Astrocyte (in vitro differentiated cells and primary cell): ENCODE measurements at regions not wholly inside any gene's neighbourhood (a gene's known extent, or its start where the extent isn't known, plus 50 kb on each side); places are given as distances from the start of the nearest gene placed in this dataset.

Experiments used
- DNase-seq: peaks from one replicate; pipeline ENCODE4 v3.0.0-alpha.2; 2010; ENCODE audit warnings: low read depth
- FAIRE-seq: peaks from 2 replicates; lab custom pipeline; 2011; peaks lifted over from hg19 to GRCh38; lab: Jason Lieb, UNC
- H2AFZ ChIP-seq: 2 replicates; pipeline ENCODE4 v1.6.0; 2012; ENCODE audit warnings: low read depth, low read length, inconsistent platforms
- H3K27ac ChIP-seq: 2 replicates; pipeline ENCODE4 v1.5.1; 2011; ENCODE audit warnings: low read depth, low read length, inconsistent platforms
- H3K27me3 ChIP-seq: 2 replicates; pipeline ENCODE4 v1.6.0; 2011; ENCODE audit warnings: low read length, inconsistent platforms; ENCODE audit not compliant: insufficient read depth
- H3K36me3 ChIP-seq: 2 replicates; pipeline ENCODE4 v1.5.1; 2011; ENCODE audit warnings: low read length, inconsistent platforms; ENCODE audit not compliant: insufficient read depth
- H3K4me1 ChIP-seq: 2 replicates; pipeline ENCODE4 v1.5.1; 2011; ENCODE audit warnings: low read length, inconsistent platforms; ENCODE audit not compliant: insufficient read depth
- H3K4me2 ChIP-seq: 2 replicates; pipeline ENCODE4 v1.6.0; 2012; ENCODE audit warnings: low read length, inconsistent platforms
- H3K4me3 ChIP-seq: 2 replicates; pipeline ENCODE4 v1.5.1; 2011; ENCODE audit warnings: low read depth, mild to moderate bottlenecking, low read length, inconsistent platforms; ENCODE audit not compliant: insufficient read depth
- H3K79me2 ChIP-seq: 2 replicates; pipeline ENCODE4 v1.6.0; 2012; ENCODE audit warnings: mild to moderate bottlenecking, low read length, inconsistent platforms; ENCODE audit not compliant: insufficient read depth
- H3K9ac ChIP-seq: 2 replicates; pipeline ENCODE4 v1.6.0; 2012; ENCODE audit warnings: mild to moderate bottlenecking, low read length, inconsistent platforms
- H3K9me3 ChIP-seq: 2 replicates; pipeline ENCODE4 v1.5.1; 2012; ENCODE audit warnings: low read depth, mild to moderate bottlenecking, low read length, inconsistent platforms; ENCODE audit not compliant: insufficient read depth
- H4K20me1 ChIP-seq: 2 replicates; pipeline ENCODE4 v1.6.0; 2012; ENCODE audit warnings: low read length, inconsistent platforms; ENCODE audit not compliant: insufficient read depth
- H3K27ac Mint-ChIP-seq: one replicate; pipeline ENCODE4 v1.8.0; 2021; ENCODE audit warnings: mild to moderate bottlenecking, mixed read lengths; ENCODE audit not compliant: unreplicated experiment
- H3K27me3 Mint-ChIP-seq: one replicate; pipeline ENCODE4 v1.8.0; 2021; ENCODE audit warnings: low read depth, mixed read lengths; ENCODE audit not compliant: unreplicated experiment
- H3K36me3 Mint-ChIP-seq: one replicate; pipeline ENCODE4 v1.8.0; 2021; ENCODE audit warnings: low read depth, mixed read lengths; ENCODE audit not compliant: unreplicated experiment
- H3K4me1 Mint-ChIP-seq: one replicate; pipeline ENCODE4 v1.8.0; 2021; ENCODE audit warnings: low read depth, mixed read lengths; ENCODE audit not compliant: unreplicated experiment
- H3K4me3 Mint-ChIP-seq: one replicate; pipeline ENCODE4 v1.8.0; 2021; ENCODE audit warnings: mild to moderate bottlenecking, moderate library complexity, mixed read lengths; ENCODE audit not compliant: unreplicated experiment
- H3K9me3 Mint-ChIP-seq: one replicate; pipeline ENCODE4 v1.8.0; 2021; ENCODE audit warnings: mild to moderate bottlenecking, mixed read lengths; ENCODE audit not compliant: unreplicated experiment
- EZH2 ChIP-seq: IDR thresholded peaks from 2 replicates; pipeline ENCODE4 v1.6.1; 2012; ENCODE audit warnings: mild to moderate bottlenecking, low read length, inconsistent platforms; ENCODE audit not compliant: insufficient read depth
- TF ChIP-seq, protein P1 (sequence below): IDR thresholded peaks from 2 replicates; pipeline ENCODE4 v1.5.1; 2011; ENCODE audit warnings: low read depth, mild to moderate bottlenecking, inconsistent platforms, low read length, moderate library complexity; ENCODE audit not compliant: insufficient read depth

DNA sequence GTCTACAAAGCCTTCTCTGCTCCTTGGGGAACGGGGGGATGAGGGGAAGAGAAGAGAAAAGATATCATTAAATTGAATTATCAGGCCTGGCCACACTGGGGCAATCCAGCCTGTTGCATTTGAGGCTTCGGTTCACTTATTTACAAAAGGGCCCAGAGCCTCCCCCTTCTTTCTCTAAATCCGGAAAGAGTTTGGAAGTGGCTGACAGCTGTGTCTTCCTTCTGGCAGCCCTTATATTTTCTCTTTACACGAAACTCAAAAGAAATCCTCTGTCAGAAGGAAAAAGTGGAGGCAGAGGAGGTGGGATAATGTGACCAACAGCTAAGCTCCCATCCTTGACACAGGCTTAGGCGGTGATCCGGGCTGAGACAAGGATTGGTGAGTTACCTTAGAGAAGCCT is 158.3 kb upstream of the TAPT1 start:
- Histone ChIP-seq H3K4me1 (no peaks in the 10 kb centered on the region), H3K4me3 (no peak overlapping the region), H4K20me1 (no peaks in the 10 kb centered on the region), H3K9ac (no peak overlapping the region), H3K36me3 (no peaks in the 10 kb centered on the region), H2AFZ (no peak overlapping the region), H3K27me3 (peaks cover 13% of the 10 kb centered on the region), H3K9me3 (no peaks in the 10 kb centered on the region), H3K79me2 (no peaks in the 10 kb centered on the region), H3K27ac (no peak overlapping the region), H3K4me2 (no peak overlapping the region)
- DNase-seq (no peak), FAIRE-seq (no peak)
- no peaks in the 10 kb centered on the region for H3K4me1 Mint-ChIP-seq
- H3K9me3 Mint-ChIP-seq, result no peaks in the 10 kb centered on the region
- no peak overlapping the region for H3K27ac Mint-ChIP-seq
- H3K27me3 Mint-ChIP-seq, result peaks cover 20% of the 10 kb centered on the region
- H3K36me3 Mint-ChIP-seq, result no peaks in the 10 kb centered on the region
- no peak for TF ChIP-seq EZH2
- no peak overlapping the region for H3K4me3 Mint-ChIP-seq

DNA sequence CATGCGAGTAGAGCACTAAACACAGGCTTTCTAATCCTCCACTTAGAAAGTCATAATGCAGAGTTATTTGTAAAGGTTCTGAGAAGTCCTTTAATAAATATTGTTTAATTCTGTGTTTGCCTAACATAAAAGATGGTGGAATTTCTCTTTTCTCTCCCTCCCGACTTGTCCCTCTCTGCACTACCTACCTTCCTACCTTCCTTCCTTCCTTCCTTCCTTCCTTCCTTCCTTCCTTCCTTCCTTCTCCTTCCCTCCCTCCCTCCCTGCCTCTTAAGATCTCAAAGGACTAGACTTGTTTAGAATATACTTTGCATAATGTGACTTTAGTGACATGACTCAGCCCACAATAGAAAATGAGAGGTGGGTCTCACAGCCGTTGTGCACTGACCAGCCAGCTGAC is 156.3 kb upstream of the TAPT1 start:
- Histone ChIP-seq H3K4me1 (no peaks in the 10 kb centered on the region), H3K4me2 (no peak overlapping the region), H3K4me3 (no peak overlapping the region), H3K36me3 (no peaks in the 10 kb centered on the region), H3K9me3 (no peaks in the 10 kb centered on the region), H2AFZ (no peak overlapping the region), H3K27ac (no peak overlapping the region), H4K20me1 (no peaks in the 10 kb centered on the region), H3K9ac (no peak overlapping the region), H3K27me3 (peaks cover 4% of the 10 kb centered on the region), H3K79me2 (no peaks in the 10 kb centered on the region)
- H3K4me3 Mint-ChIP-seq, result no peak overlapping the region
- H3K27ac Mint-ChIP-seq, result no peak overlapping the region
- no peaks in the 10 kb centered on the region for H3K4me1 Mint-ChIP-seq
- no peaks in the 10 kb centered on the region for H3K36me3 Mint-ChIP-seq
- H3K9me3 Mint-ChIP-seq, result no peaks in the 10 kb centered on the region
- peaks cover 15% of the 10 kb centered on the region for H3K27me3 Mint-ChIP-seq
- TF ChIP-seq, protein P1, sequence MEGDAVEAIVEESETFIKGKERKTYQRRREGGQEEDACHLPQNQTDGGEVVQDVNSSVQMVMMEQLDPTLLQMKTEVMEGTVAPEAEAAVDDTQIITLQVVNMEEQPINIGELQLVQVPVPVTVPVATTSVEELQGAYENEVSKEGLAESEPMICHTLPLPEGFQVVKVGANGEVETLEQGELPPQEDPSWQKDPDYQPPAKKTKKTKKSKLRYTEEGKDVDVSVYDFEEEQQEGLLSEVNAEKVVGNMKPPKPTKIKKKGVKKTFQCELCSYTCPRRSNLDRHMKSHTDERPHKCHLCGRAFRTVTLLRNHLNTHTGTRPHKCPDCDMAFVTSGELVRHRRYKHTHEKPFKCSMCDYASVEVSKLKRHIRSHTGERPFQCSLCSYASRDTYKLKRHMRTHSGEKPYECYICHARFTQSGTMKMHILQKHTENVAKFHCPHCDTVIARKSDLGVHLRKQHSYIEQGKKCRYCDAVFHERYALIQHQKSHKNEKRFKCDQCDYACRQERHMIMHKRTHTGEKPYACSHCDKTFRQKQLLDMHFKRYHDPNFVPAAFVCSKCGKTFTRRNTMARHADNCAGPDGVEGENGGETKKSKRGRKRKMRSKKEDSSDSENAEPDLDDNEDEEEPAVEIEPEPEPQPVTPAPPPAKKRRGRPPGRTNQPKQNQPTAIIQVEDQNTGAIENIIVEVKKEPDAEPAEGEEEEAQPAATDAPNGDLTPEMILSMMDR, result no peak
- no peak for TF ChIP-seq EZH2
- DNase-seq (no peak), FAIRE-seq (no peak)

DNA sequence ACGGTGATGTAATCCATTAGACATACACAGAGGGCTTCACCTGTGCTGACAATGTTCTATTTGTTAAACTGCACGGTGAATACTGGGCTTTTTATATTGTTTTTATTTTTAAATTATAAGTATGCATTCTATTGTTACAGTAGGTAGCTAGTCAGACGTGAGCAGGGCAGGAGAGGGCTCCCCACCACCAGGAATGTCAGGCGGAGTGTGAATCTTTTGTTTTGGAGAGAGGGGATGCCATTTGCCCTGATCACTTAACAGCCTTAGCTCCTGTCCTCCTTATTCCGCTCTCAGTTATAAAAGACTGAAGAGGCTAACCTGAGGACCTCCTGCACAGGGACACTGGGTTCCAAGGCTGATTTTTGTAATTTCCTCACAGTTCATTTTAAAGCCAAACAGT is 151.6 kb upstream of the TAPT1 start:
- H3K4me3 Mint-ChIP-seq, result no peak overlapping the region
- H3K4me1 Mint-ChIP-seq, result no peaks in the 10 kb centered on the region
- H4K20me1 ChIP-seq, result no peaks in the 10 kb centered on the region
- TF ChIP-seq, protein P1, result no peak
- no peak overlapping the region for H3K27ac ChIP-seq
- H3K9me3 Mint-ChIP-seq, result no peaks in the 10 kb centered on the region
- FAIRE-seq (no peak), DNase-seq (no peak)
- no peak overlapping the region for H3K4me3 ChIP-seq
- no peak overlapping the region for H2AFZ ChIP-seq
- peaks cover 3% of the 10 kb centered on the region for H3K27me3 Mint-ChIP-seq
- H3K27ac Mint-ChIP-seq, result no peak overlapping the region
- no peak overlapping the region for H3K4me2 ChIP-seq
- no peaks in the 10 kb centered on the region for H3K36me3 Mint-ChIP-seq
- no peaks in the 10 kb centered on the region for H3K9me3 ChIP-seq
- no peaks in the 10 kb centered on the region for H3K79me2 ChIP-seq
- no peaks in the 10 kb centered on the region for H3K27me3 ChIP-seq
- H3K36me3 ChIP-seq, result no peaks in the 10 kb centered on the region
- no peak overlapping the region for H3K9ac ChIP-seq
- H3K4me1 ChIP-seq, result no peaks in the 10 kb centered on the region
